ENCODE measurements at regions not wholly inside any gene's neighbourhood (a gene's known extent, or its start where the extent isn't known, plus 50 kb on each side); places are given as distances from the start of the nearest gene placed in this dataset.

DNA sequence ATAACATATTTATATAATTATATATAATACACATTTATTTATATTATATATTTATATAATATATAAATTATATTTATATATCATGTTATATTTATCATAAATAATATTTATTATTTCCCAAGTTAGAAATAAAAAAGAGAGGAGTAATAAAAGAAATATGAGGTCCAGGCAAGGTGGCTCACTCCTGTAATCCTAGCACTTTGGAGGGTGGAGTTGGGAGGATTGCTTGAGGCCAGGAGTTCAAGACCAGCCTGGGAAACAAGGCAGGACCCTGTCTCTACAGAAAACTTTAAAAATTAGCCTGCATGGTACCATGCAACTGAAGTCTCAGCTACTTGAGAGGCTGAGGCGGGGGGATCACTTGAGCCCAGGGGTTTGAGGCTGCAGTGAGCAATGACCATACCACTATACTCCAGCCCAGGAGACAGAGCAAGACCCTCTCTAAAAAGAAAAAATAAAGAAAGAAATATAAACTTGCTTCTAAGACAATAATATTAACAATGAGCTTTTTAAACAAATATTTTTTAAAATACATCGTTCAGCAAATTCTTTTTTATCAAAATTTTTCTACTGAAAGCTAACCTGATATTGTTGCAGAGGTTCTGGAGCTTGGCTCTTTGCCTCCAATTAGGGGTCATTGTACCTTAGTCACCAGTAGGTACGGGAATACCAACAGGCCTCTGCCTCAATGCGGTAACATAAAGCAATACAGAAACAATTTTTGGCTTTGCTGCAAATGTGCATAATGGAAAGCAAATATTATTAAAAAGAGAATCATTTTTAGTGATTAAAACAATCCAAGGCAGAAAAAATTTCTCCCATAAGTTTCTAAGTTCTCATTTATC lies 290.0 kb downstream of the SETD4 start:
- no peak for FAIRE-seq
- no peak for DNase-seq (ENCODE audit: low spot score in 2 of 2)

DNA sequence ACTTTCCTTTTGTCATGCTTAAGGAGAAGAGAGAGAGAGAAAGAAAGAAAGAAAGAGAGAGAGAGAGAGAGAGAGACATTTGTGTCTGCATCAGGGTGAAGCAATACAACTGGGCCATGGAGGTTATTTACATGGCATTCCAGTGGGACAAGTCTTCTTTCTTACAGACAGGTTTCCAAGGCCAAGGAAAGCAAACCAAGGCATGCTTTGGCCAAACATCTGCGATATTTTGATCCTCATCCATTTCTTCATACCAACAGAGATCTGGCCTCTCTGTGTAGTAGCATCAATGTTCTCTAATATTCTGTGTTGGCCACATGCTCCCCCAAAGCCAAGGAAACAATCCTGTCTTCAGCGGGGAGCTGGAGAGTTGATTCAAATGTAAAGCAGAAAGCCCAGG lies 292.1 kb downstream of the SETD4 start:
- no peak for DNase-seq (ENCODE audit: low spot score in 2 of 2)
- FAIRE-seq, result no peak

DNA sequence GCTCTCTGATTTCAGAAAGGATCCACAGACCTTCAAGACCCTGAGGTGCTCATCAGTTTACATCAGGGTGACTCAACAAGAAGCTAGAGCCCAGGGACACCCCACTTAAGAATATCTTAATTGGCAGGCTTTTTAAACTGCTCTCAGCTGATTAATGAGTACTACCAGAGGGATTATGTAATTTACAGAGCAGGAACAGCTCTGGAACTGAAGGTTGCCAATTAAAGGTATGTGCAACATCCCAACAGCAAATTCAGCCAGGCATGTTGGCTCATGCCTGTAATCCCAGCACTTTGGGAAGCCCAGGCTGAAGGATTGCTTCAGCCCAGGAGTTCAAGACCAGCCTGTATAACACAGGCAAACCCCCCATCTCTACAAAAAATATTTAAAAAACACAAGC lies 295.7 kb downstream of the SETD4 start:
- no peak for DNase-seq (ENCODE audit: low spot score in 2 of 2)
- no peak for FAIRE-seq

DNA sequence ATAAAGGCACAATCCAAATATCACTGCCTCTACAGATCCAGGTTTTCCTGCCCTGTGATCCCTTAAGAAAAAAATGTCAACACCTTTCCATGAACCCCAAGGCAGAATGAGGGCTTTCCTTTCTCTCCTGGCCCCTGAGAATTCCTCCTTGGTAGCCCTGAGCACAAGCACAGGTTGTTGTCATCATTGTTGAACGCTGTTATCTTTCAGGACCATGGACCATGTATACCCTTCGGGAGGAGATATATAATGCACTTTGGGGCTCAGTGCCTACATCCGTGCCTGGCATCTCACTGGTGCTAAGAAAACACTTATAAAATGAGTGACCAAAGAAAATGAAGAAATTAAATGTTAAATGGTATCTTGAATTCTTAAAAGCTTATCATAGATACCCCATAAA lies 296.2 kb downstream of the SETD4 start:
- DNase-seq (ENCODE audit: low spot score in 2 of 2) (no peak), FAIRE-seq (no peak)

DNA sequence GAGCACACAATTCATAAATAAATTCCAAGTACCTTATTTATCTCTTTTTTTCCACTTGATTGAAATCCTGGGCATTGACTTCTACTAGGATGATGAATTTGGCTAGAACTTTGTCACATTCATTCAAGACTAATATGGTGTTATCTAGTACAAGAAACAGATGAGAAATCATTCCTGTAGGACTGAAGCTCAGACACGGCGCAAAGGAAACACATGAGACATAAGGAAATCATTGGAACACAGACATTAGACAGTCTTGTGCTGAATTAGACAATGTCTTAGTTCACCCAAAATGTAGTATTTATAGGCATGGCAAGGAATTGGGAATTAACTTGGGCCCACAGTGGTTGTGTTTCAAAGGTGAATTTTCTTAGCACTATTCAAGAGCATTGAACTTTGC lies 305.7 kb downstream of the SETD4 start:
- FAIRE-seq, result no peak
- no peak for DNase-seq (ENCODE audit: low spot score in 2 of 2)

DNA sequence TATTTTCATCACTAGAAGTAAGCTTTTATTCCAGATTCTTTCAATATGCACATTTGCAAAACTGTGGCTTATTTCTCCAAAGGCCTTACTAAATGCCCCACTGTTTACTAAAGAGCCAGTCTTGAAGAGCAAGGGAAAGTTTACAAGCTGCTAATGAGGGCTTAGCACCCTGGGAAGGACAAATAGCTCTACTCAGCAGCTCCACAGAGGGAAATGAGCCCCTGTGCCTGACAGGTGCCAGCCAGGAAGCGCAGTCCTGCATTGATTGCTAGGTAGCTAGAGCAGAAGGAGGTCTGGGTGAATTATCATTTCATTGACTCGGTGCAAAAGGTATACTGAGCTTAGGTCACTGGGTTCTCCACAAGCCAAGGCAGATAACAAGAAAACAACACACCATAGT lies 307.0 kb downstream of the SETD4 start:
- no peak for FAIRE-seq

DNA sequence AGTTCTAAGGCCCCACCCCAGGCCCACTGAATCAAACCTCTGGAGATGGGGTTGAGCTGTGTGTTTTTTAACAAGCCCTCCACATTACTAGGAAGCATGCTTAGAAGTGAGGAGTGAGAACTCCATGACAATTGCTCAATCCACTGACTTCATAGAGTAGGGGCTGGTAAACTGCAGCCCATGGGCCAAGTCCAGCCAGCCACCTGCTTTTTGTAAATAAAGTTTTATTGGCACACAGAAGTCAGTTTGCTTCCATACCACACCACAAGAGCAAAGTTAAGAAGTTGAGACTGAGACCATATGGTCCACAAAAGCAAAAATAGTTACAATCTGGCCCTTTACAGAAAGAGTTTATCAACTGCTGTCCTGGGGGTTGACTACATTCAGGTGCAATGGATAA lies 309.2 kb downstream of the SETD4 start:
- FAIRE-seq, result no peak
- DNase-seq (ENCODE audit: low spot score in 2 of 2), result no peak

More for the DNA sequence above, 307.0 kb downstream of the SETD4 start:
- no peak for DNase-seq (ENCODE audit: low spot score in 2 of 2)

DNA sequence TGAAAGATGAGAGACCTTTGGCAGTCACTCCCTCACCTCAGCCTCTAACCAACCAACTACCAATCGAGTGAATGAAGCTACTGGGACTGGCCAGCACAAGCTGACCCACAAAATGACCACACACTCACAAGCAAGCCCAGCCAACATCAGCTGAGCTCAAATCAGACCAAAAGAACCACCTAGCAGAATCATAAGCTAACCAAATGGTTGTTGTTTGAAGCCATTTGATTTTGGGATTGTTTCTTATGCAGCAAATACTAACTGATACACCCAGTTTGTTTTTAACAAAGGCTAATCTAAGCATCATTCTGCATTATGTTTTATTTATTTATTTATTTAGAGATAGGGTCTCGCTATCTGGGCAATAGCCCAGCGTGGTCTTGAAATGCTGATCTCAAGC lies 310.4 kb downstream of the SETD4 start:
- no peak for DNase-seq (ENCODE audit: low spot score in 2 of 2)
- no peak for FAIRE-seq

DNA sequence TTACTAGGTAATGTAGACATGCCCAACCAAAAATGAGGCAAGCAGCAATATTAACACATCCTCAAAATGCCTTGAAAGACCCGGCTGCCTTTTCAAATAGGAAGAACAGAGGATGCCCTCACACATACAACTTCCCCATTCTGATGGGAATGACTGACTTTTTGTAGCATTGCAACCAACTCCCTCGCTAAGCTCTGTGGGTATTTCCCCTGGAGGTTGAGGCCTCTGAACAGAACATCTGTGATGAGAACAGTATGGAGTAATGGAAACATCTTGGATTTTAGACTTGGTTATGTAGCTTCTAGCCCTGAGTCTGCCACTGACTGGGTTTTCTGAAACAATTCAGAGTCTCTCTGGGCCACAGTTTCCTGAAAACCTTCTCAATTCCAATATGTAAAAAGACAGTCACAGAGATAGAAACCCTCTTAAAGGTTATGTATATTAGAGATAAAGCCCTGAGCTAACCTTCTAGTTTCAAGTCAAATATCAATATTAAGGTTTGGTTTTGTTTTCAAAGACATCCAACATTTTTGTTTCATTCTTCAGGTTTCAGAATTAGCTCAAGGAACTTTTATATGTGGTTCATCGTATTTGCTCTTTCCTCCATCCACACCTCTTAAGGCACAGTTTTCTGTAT lies 311.5 kb downstream of the SETD4 start:
- DNase-seq (ENCODE audit: low spot score in 2 of 2) (no peak), FAIRE-seq (no peak)

DNA sequence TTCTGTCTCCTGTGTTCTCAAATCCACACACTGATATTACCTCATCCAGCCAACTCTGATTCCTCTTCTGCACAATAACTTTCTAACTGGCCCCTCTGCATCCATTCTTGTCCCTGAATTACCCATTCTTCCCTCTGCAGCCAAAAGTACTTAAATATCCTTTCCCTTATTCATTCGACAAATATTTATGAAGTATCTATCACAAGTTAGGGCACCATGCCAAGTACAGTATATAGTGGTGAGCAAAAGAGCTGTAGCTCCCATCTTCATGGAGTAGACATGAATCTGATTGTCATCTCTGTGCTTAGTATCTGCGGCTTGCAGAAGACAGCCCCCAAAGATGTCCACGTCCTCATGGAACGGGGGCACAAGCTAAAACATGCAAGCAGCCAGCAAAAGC lies 316.8 kb downstream of the SETD4 start:
- FAIRE-seq, result no peak
- DNase-seq (ENCODE audit: low spot score in 2 of 2), result no peak

DNA sequence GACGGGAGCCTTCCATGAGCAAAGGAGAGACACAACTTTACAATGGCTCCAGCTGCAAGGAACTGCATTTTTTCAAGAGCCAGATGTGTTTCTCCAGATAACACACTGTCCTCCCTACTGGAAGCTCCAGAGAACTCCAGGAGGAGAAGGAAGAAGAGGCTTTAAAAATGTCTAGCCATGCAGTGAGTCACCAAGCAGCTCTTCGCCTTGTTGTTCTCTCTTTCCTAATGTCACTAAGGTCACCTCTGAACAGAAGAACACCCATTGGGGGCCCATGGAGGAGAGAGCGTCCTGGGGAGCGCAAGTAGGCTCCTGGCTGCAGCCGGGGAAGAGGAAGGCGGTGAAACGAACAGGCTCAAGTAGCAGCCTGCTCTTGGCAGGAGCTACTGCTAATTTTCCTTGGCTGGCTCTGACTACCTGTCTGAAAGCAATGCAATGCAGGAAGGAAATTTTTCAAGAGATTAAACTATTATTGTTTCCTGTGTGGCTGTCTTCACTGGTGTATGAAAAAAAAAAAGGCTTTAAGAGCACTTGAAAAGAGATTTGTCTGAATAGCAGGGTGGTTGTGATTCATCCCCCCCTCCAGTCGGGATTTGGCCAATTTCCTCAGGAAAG lies 321.9 kb downstream of the SETD4 start:
- DNase-seq (ENCODE audit: low spot score in 2 of 2) (no peak), FAIRE-seq (no peak)

DNA sequence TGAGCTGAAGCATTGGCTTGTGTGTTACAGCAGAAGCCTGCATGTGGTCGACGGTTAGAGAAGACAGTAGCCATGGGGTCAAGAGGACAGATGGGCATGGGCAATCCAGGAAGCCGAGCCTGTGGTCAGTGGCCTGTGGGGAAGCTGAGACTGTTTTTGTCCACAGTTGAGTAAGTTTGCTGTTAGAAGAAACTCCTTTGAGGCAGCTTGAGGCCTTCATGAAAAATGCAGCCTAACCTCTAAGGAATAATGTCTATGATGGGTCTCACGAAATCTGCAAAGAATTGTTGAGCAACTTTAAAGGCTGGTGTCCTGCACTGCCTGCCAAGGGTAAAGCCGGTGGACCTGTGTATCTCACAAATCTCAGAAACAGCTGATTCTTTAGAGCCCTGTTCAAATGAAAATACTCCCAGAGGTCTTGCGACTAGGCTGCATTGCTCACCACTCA lies 322.4 kb downstream of the SETD4 start:
- no peak for FAIRE-seq

DNA sequence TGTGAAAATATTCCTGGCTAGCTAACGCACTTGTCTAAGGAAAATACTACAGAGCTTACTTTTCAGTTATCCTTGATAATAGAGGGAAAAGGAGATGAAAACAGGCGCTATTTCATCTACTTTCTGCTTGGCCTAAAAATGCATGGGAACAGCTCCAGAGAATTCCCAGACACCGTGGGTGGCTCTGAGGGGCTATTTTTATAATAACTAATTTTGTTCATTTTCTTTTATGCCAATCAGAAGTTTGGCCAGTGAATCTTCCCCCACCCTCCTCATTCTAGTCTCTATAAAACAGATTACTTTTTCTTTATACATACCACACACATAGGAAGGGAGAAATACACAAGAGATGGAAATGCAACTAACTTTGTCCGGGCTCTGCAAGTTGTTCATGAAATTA lies 322.9 kb downstream of the SETD4 start:
- DNase-seq (ENCODE audit: low spot score in 2 of 2) (no peak), FAIRE-seq (no peak)

More for the DNA sequence above, 322.4 kb downstream of the SETD4 start:
- no peak for DNase-seq (ENCODE audit: low spot score in 2 of 2)

DNA sequence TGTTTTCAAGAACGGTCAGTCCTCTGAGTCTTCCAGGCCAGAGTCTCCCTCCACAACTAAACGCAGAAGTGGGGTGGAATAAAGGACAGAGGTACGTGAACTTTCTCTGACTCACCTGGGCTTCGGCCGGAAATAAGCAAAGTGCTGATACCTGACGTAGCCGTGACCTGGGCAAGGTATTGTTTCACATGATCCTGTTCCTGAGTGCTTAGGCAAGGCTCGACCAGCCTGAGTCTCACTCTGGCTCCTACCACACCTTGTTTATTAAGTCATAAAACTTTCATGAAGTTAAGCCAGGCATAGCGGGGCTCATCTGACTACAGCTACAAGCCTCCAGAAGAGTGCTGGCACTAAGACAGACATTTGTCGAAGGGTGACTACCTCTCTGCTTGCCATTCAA lies 327.5 kb downstream of the SETD4 start:
- DNase-seq (ENCODE audit: low spot score in 2 of 2) (no peak), FAIRE-seq (no peak)

DNA sequence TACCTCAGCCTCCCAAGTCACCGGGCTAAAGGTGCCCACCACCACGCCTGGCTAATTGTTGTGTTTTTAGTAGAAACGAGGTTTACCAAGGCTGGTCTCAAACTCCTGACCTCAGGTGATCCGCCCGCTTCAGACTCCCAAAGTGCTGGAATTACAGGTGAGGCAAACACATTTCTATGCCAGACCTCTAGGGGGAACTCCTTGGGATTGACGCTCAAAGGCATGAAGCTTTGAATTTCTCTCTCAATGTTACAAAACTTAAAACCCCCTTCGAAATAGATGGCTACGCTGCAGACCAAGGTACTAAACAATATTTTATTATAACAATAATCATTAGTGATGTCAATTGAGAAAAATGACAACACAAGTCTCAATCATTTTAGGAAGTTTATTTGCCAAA lies 330.0 kb downstream of the SETD4 start:
- DNase-seq (ENCODE audit: low spot score in 2 of 2), result no peak
- no peak for FAIRE-seq

DNA sequence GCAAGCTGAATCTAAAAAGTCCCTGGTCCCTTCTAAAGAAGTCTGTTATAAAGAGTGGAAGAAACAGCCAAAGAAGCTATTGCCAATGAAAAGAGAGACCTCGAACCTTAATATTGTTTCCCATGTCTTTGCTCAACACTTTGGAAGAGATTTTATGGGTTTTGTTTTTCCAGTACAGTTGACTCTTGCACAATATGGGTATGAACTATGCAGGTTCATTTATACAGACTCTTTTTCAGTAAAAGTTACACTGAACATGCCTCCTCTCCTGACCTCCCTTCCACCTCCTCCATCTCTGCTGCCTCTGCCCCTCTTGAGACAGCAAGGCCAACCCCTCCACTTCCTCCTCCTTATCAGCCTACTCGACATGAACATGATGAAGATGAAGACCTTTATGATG lies 332.5 kb downstream of the SETD4 start:
- DNase-seq (ENCODE audit: low spot score in 2 of 2) (no peak), FAIRE-seq (no peak)

DNA sequence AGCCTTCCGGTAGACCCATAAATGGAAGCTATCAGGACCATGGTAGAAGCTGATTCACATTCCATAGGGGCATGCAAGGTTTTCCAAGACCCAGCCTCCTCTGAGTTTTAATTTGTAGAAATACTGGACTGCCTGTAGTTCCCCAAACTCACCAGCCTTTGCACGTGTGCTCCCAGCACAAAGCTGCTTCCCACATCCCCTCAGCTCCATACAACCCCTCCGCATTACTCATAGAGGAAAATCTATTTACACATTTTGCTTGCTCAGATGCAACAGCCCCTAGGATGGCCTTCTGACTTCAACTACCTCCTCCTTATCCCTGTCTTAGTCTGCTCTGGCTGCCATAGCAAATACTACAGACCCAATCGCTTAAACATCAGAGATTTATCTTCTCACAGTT lies 336.2 kb downstream of the SETD4 start:
- DNase-seq (ENCODE audit: low spot score in 2 of 2), result no peak
- FAIRE-seq, result no peak

DNA sequence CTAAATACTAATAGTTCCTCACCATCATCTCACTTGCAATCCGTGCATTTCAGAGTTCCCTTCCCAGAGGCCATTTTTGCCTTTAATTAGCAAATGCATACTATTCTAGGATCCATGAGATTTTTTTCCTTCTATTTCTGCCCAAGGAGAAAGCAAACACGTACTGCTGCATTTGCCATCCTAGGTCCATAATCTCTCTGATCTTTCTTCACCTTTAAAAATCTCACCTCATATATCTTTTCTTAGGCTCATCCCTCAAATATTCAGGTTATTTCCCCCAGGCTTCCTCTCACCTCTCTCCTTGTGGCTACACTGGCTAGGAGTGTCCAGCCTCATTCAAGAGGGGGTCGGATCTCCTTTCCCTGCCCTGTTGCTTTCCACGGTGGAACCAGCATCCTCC lies 338.6 kb downstream of the SETD4 start:
- FAIRE-seq (no peak), DNase-seq (ENCODE audit: low spot score in 2 of 2) (no peak)

DNA sequence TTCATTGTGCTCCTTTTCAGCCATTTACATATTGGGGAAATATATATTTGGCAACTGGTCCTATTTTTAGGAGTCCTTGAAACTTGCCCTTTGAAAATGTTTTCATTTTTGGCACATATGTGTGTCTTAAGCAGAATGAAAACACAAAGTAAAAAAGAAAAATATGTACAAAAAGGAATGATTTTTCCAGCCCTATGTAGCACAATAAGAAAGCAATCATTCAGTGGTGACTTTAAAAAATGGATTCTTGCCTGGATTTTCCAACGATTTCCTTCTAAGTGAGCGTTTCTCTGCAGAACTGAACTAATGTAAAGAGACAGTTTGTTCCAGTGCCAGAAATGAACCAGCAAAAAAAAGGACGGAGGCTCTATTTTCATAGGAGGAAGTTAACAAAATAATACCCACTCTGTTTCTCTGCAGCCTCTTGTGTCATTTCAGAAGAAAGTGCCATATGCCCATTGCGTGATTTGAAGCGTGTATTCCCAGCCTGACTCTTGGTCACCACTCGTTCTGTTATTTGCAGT lies 340.1 kb downstream of the SETD4 start:
- no peak for FAIRE-seq
- DNase-seq (ENCODE audit: low spot score in 2 of 2), result no peak

DNA sequence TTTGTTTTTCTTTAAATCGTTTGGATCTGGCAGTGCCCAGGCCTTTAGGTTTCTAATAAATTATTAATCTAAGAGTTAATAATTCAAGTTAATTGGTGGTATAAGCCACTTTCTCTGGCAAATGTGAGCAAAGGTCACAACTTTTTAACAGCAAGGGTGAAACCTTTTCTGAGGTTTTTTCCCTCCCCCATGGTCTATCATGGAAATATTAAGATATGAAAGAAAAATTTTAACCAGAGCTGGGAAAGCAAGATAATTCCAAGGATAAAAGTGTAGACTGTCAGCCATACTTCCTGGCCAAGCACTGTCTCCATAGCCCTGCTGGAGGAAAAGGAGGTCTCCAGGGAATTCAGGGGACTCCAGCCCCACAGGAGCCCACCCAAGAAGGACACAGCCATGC lies 341.2 kb downstream of the SETD4 start:
- no peak for FAIRE-seq
- DNase-seq (ENCODE audit: low spot score in 2 of 2), result no peak

DNA sequence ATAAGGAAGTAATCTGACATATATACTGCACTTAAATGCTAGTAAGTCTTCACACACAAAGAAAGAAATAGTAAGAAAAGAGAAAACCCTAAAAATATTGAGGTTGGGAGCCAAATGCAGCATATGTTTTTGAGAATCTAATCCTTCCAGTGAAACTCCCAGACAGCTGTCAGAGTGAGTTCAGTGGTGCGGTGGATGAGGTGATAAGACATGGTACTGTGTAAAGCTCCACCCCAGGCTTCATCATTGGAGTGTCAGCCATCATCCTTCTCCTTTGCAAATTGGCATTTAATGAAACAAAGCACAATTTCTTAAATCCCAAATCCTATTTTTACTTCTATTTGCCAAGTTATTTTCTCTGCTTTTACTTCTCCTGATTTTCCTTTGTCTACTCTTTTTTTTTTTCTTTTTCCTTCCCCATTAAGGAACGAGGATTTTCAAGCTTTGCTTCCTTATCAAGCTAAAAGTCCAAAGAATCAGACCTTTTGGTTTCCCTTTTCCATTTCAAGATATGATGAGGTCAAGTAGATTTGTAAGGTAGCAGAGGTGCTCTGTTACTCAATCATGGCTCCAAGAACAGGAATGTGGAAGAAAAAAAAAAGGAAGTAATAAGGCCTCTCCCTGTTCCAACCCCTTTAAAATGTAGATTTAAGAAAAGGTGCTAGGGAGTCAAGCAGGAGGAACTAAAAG lies 343.3 kb downstream of the SETD4 start:
- FAIRE-seq (no peak), DNase-seq (ENCODE audit: low spot score in 2 of 2) (no peak)
